ENCODE measurements at regions not wholly inside any gene's neighbourhood (a gene's known extent, or its start where the extent isn't known, plus 50 kb on each side); places are given as distances from the start of the nearest gene placed in this dataset.

GRCh38 chr2:13652531-13653313, 936.0 kb downstream of the TRIB2 start:
- Histone ChIP-seq H3K4me1 (ENCODE audit: low read depth) (no peaks in the 10 kb centered on the region), H3K27me3 (no peaks in the 10 kb centered on the region), H3K9me3 (ENCODE audit: low read depth) (no peaks in the 10 kb centered on the region), H3K4me3 (no peak overlapping the region), H3K36me3 (no peaks in the 10 kb centered on the region), H3K27ac (no peak overlapping the region)
- no peak for DNase-seq (ENCODE audit: low read depth in 1 of 2, low spot score in 1 of 2)
- no peak for TF ChIP-seq CTCF (IDR thresholded peaks at IDR 0.05; ENCODE audit: low read depth, low read length)

- no peak for TF ChIP-seq CTCF (IDR thresholded peaks at IDR 0.05; ENCODE audit: low read depth, low read length)
These were observed 937.7 kb downstream of the TRIB2 start for GRCh38 chr2:13654416-13654815.

GRCh38 chr2:13660231-13660630, 943.5 kb downstream of the TRIB2 start:
- H3K27ac ChIP-seq = no peak overlapping the region
- H3K4me1 ChIP-seq (ENCODE audit: low read depth) = no peaks in the 10 kb centered on the region
- H3K27me3 ChIP-seq = no peaks in the 10 kb centered on the region
- no peaks in the 10 kb centered on the region for H3K36me3 ChIP-seq
- H3K9me3 ChIP-seq (ENCODE audit: low read depth) = no peaks in the 10 kb centered on the region
- no peak for TF ChIP-seq CTCF (IDR thresholded peaks at IDR 0.05; ENCODE audit: low read depth, low read length)
- no peak for DNase-seq (ENCODE audit: low read depth in 1 of 2, low spot score in 1 of 2)
- no peak overlapping the region for H3K4me3 ChIP-seq

More at GRCh38 chr2:13654416-13654815, 937.7 kb downstream of the TRIB2 start:
- Histone ChIP-seq H3K4me1 (ENCODE audit: low read depth) (no peaks in the 10 kb centered on the region), H3K4me3 (no peak overlapping the region), H3K27me3 (no peaks in the 10 kb centered on the region), H3K9me3 (ENCODE audit: low read depth) (no peaks in the 10 kb centered on the region), H3K36me3 (no peaks in the 10 kb centered on the region), H3K27ac (no peak overlapping the region)
- DNase-seq (ENCODE audit: low read depth in 1 of 2, low spot score in 1 of 2) = no peak

GRCh38 chr2:13662055-13662454, 945.3 kb downstream of the TRIB2 start:
- TF ChIP-seq CTCF (IDR thresholded peaks at IDR 0.05; ENCODE audit: low read depth, low read length) = no peak

GRCh38 chr2:13666582-13667414, 950.1 kb downstream of the TRIB2 start:
- TF ChIP-seq CTCF (IDR thresholded peaks at IDR 0.05; ENCODE audit: low read depth, low read length) = no peak

More at GRCh38 chr2:13662055-13662454, 945.3 kb downstream of the TRIB2 start:
- Histone ChIP-seq H3K27me3 (no peaks in the 10 kb centered on the region), H3K4me1 (ENCODE audit: low read depth) (no peaks in the 10 kb centered on the region), H3K9me3 (ENCODE audit: low read depth) (no peaks in the 10 kb centered on the region), H3K27ac (no peak overlapping the region), H3K4me3 (no peak overlapping the region), H3K36me3 (no peaks in the 10 kb centered on the region)
- DNase-seq (ENCODE audit: low read depth in 1 of 2, low spot score in 1 of 2) = no peak

More at GRCh38 chr2:13666582-13667414, 950.1 kb downstream of the TRIB2 start:
- DNase-seq (ENCODE audit: low read depth in 1 of 2, low spot score in 1 of 2) = no peak
- H3K27me3 ChIP-seq = no peaks in the 10 kb centered on the region
- H3K4me3 ChIP-seq = no peak overlapping the region
- H3K36me3 ChIP-seq = no peaks in the 10 kb centered on the region
- H3K27ac ChIP-seq = no peak overlapping the region
- H3K9me3 ChIP-seq (ENCODE audit: low read depth) = no peaks in the 10 kb centered on the region
- H3K4me1 ChIP-seq (ENCODE audit: low read depth) = no peaks in the 10 kb centered on the region

Measured in cardiac muscle cell (in vitro differentiated cells and primary cell).